GM12878 (cell line): ENCODE measurements at regions not wholly inside any gene's neighbourhood (a gene's known extent, or its start where the extent isn't known, plus 50 kb on each side); places are given as distances from the start of the nearest gene placed in this dataset.

Experiments
- CHD2 ChIP-seq: IDR thresholded peaks from 2 replicates; pipeline ENCODE4 v1.6.1; 2011; ENCODE audit warnings: low read depth, low read length, improper control_type of control experiment, borderline replicate concordance
- EZH2 ChIP-seq: IDR thresholded peaks from 2 replicates; pipeline ENCODE4 v1.6.1; 2012; ENCODE audit warnings: low read depth, mild to moderate bottlenecking, control low read depth, inconsistent platforms, low read length, borderline replicate concordance; ENCODE audit not compliant: control insufficient read depth
- KAT2A ChIP-seq: conservative IDR thresholded peaks from 2 replicates; pipeline ENCODE4 v1.6.1; 2011; ENCODE audit warnings: low read depth, low read length; ENCODE audit not compliant: control insufficient read depth
- MXI1 ChIP-seq: fragments of 150-350 bp; IDR thresholded peaks from 2 replicates; pipeline ENCODE4 v1.6.1; 2011; ENCODE audit warnings: low read depth, mild to moderate bottlenecking, inconsistent platforms, low read length, improper control_type of control experiment
- MYC ChIP-seq: IDR thresholded peaks from 2 replicates; pipeline ENCODE4 v1.6.1; 2011; ENCODE audit warnings: mild to moderate bottlenecking, low read length, moderate library complexity, inconsistent platforms; ENCODE audit not compliant: insufficient read depth, insufficient replicate concordance, insufficient read length, severe bottlenecking
- RFX5 ChIP-seq: IDR thresholded peaks from 2 replicates; pipeline ENCODE4 v1.6.1; 2011; ENCODE audit warnings: low read depth, low read length, improper control_type of control experiment
- SIX5 ChIP-seq: IDR thresholded peaks from 2 replicates; pipeline ENCODE4 v1.6.1; 2011; ENCODE audit warnings: mild to moderate bottlenecking, low read depth, low read length, moderate library complexity; ENCODE audit not compliant: severe bottlenecking
- SMC3 ChIP-seq: IDR thresholded peaks from 2 replicates; pipeline ENCODE4 v1.6.1; 2011; ENCODE audit warnings: low read length, improper control_type of control experiment, borderline replicate concordance
- ZNF622 ChIP-seq: fragments of 450-650 bp; IDR thresholded peaks from 2 replicates; pipeline ENCODE4 v1.6.1; 2017; ENCODE audit warnings: mild to moderate bottlenecking, inconsistent platforms
- TF ChIP-seq, protein P1 (sequence below), 3 experiments: IDR thresholded peaks in 2 of 3; conservative IDR thresholded peaks in 1 of 3; 2 replicates each; pipeline ENCODE4 v1.5.1; 2011; ENCODE audit warnings: low read depth in 3 of 3, low read length in 3 of 3, mild to moderate bottlenecking in 3 of 3, control low read depth in 2 of 3, moderate library complexity in 2 of 3, inconsistent platforms in 1 of 3, mixed read lengths in 1 of 3; ENCODE audit not compliant: control insufficient read depth in 2 of 3, insufficient read depth in 1 of 3; ENCODE audit errors: extremely low read depth in 1 of 3
- TF ChIP-seq, protein P2 (sequence below): IDR thresholded peaks from 2 replicates; pipeline ENCODE4 v1.6.1; 2012; ENCODE audit warnings: low read length, inconsistent platforms

DNA sequence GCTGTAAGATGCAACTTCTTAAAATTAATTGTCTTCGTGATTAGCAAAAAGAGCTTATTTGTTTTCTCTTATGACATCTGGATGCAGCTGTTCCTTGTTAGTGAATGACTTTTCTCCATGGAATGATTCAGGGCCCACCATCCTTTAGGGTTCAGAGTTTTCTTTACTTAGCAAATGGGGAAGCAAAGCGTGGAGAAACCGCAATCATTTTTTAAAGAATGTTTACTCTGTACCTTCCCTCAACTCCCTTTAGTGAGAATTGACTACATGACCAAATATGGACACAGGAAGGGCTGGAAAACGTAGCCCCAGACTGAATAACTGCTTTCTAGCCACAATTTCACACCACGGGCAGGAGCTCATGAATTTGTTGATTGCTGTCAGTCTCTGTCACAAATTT is 130.1 kb downstream of the EDEM1 start:
- TF ChIP-seq, protein P1, sequence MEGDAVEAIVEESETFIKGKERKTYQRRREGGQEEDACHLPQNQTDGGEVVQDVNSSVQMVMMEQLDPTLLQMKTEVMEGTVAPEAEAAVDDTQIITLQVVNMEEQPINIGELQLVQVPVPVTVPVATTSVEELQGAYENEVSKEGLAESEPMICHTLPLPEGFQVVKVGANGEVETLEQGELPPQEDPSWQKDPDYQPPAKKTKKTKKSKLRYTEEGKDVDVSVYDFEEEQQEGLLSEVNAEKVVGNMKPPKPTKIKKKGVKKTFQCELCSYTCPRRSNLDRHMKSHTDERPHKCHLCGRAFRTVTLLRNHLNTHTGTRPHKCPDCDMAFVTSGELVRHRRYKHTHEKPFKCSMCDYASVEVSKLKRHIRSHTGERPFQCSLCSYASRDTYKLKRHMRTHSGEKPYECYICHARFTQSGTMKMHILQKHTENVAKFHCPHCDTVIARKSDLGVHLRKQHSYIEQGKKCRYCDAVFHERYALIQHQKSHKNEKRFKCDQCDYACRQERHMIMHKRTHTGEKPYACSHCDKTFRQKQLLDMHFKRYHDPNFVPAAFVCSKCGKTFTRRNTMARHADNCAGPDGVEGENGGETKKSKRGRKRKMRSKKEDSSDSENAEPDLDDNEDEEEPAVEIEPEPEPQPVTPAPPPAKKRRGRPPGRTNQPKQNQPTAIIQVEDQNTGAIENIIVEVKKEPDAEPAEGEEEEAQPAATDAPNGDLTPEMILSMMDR (IDR thresholded peaks at IDR 0.05 in 2 of 3, conservative IDR thresholded peaks at IDR 0.05 in 1 of 3; ENCODE audit: control insufficient read depth in 2 of 3, extremely low read depth in 1 of 3, insufficient read depth in 1 of 3, low read depth in 3 of 3, low read length in 3 of 3), result no peak
- TF ChIP-seq KAT2A, result no peak
- TF ChIP-seq, protein P2, sequence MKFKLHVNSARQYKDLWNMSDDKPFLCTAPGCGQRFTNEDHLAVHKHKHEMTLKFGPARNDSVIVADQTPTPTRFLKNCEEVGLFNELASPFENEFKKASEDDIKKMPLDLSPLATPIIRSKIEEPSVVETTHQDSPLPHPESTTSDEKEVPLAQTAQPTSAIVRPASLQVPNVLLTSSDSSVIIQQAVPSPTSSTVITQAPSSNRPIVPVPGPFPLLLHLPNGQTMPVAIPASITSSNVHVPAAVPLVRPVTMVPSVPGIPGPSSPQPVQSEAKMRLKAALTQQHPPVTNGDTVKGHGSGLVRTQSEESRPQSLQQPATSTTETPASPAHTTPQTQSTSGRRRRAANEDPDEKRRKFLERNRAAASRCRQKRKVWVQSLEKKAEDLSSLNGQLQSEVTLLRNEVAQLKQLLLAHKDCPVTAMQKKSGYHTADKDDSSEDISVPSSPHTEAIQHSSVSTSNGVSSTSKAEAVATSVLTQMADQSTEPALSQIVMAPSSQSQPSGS, result no peak
- TF ChIP-seq ZNF622, result no peak
- no peak for TF ChIP-seq RFX5
- no peak for TF ChIP-seq SIX5
- no peak for TF ChIP-seq CHD2
- TF ChIP-seq EZH2, result no peak
- TF ChIP-seq MXI1, result no peak
- no peak for TF ChIP-seq SMC3
- TF ChIP-seq MYC, result no peak
